ENCODE measurements at regions not wholly inside any gene's neighbourhood (a gene's known extent, or its start where the extent isn't known, plus 50 kb on each side); places are given as distances from the start of the nearest gene placed in this dataset.

- H3K4me3 Mint-ChIP-seq: no peak overlapping the region
- ATAC-seq (ENCODE audit: low read depth): peak; percentile 37
- H3K27me3 Mint-ChIP-seq: peaks cover 3% of the 10 kb centered on the region
- ChIA-PET CTCF (no interaction called here), POLR2A (no interaction called here)
- no peaks in the 10 kb centered on the region for H3K36me3 Mint-ChIP-seq (ENCODE audit: low read depth)
- DNase-seq: no peak
- no peaks in the 10 kb centered on the region for H3K9me3 Mint-ChIP-seq
- no peak overlapping the region for H3K27ac Mint-ChIP-seq
- no peak for TF ChIP-seq CTCF (IDR thresholded peaks at IDR 0.05)
- no peaks in the 10 kb centered on the region for H3K4me1 Mint-ChIP-seq
- intact Hi-C loops (cut with micrococcal nuclease): loop anchor here (1.0 kb wide), 1 partner anchor 649 kb away; no protein-coding TSS in a partner anchor
These were observed 141.0 kb upstream of the MYRIP start for GRCh38 chr3:39668420-39668819.

- ATAC-seq (ENCODE audit: low read depth) (no peak), DNase-seq (no peak)
- intact Hi-C loops (cut with micrococcal nuclease): no loop called here
- no peaks in the 10 kb centered on the region for H3K9me3 Mint-ChIP-seq
- no peak overlapping the region for H3K27ac Mint-ChIP-seq
- ChIA-PET POLR2A (no interaction called here), CTCF (interaction anchor here (0.7 kb wide), 1 partner anchor 50 kb away, joined by 3 read pairs; no protein-coding TSS in a partner anchor)
- H3K4me1 Mint-ChIP-seq: no peaks in the 10 kb centered on the region
- no peaks in the 10 kb centered on the region for H3K36me3 Mint-ChIP-seq (ENCODE audit: low read depth)
- no peaks in the 10 kb centered on the region for H3K27me3 Mint-ChIP-seq
- no peak overlapping the region for H3K4me3 Mint-ChIP-seq
- TF ChIP-seq CTCF (IDR thresholded peaks at IDR 0.05): no peak
These were observed 138.3 kb upstream of the MYRIP start for GRCh38 chr3:39671116-39671515.

GRCh38 chr3:39671600-39671999 lies 137.8 kb upstream of the MYRIP start:
- Mint-ChIP-seq H3K36me3 (ENCODE audit: low read depth) (no peaks in the 10 kb centered on the region), H3K4me1 (no peaks in the 10 kb centered on the region), H3K27ac (no peak overlapping the region), H3K9me3 (no peaks in the 10 kb centered on the region), H3K4me3 (no peak overlapping the region), H3K27me3 (no peaks in the 10 kb centered on the region)
- no peak for TF ChIP-seq CTCF (IDR thresholded peaks at IDR 0.05)
- DNase-seq (no peak), ATAC-seq (ENCODE audit: low read depth) (no peak)
- intact Hi-C loops (cut with micrococcal nuclease): no loop called here
- ChIA-PET CTCF (no interaction called here), POLR2A (no interaction called here)

GRCh38 chr3:39705351-39705900 lies 104.0 kb upstream of the MYRIP start:
- Mint-ChIP-seq H3K27ac (no peak overlapping the region), H3K4me3 (no peak overlapping the region), H3K4me1 (no peaks in the 10 kb centered on the region), H3K9me3 (peaks cover under 1% of the 10 kb centered on the region), H3K27me3 (peaks cover 4% of the 10 kb centered on the region), H3K36me3 (ENCODE audit: low read depth) (no peaks in the 10 kb centered on the region)
- ATAC-seq (ENCODE audit: low read depth) (no peak), DNase-seq (no peak)
- intact Hi-C loops (cut with micrococcal nuclease): no loop called here
- ChIA-PET CTCF (no interaction called here), POLR2A (no interaction called here)
- TF ChIP-seq CTCF (IDR thresholded peaks at IDR 0.05): no peak

GRCh38 chr3:39707314-39707909 lies 102.0 kb upstream of the MYRIP start:
- Mint-ChIP-seq H3K27ac (no peak overlapping the region), H3K4me1 (no peaks in the 10 kb centered on the region), H3K4me3 (no peak overlapping the region), H3K27me3 (peaks cover 4% of the 10 kb centered on the region), H3K9me3 (no peaks in the 10 kb centered on the region), H3K36me3 (ENCODE audit: low read depth) (no peaks in the 10 kb centered on the region)
- no peak for DNase-seq
- CTCF ChIA-PET: no interaction called here
- TF ChIP-seq CTCF (IDR thresholded peaks at IDR 0.05): peak; percentile 33
- no peak for ATAC-seq (ENCODE audit: low read depth)
- POLR2A ChIA-PET: no interaction called here
- intact Hi-C loops (cut with micrococcal nuclease): loop anchor here (1.0 to 2.0 kb wide), 2 partner anchors 283 to 472 kb away; no protein-coding TSS in a partner anchor

Measured in activated B cell treated with CpG ODN at 0.5 μM for 24 hours (primary cell).